Fibroblast of lung (primary cell): ENCODE measurements at regions not wholly inside any gene's neighbourhood (a gene's known extent, or its start where the extent isn't known, plus 50 kb on each side); places are given as distances from the start of the nearest gene placed in this dataset.
"Not testable (repeated sequence)": the region's sequence is repeated elsewhere in the genome, so short reads cannot be mapped to it uniquely, and the experiment has no call there.

Experiments used
- DNase-seq, 2 donors: peaks; one replicate each; pipeline versions ENCODE4 v3.0.0 to v3.0.0-alpha.2; 2010; ENCODE audit warnings: low read depth in 2 of 2
- H2AFZ ChIP-seq: 2 replicates; pipeline ENCODE4 v1.5.1; 2012; ENCODE audit warnings: low read length, control low read depth, inconsistent platforms
- H3K27ac ChIP-seq: 2 replicates; pipeline ENCODE4 v1.5.1; 2011; ENCODE audit warnings: low read length, control low read depth; ENCODE audit not compliant: insufficient read depth
- H3K27me3 ChIP-seq: 2 replicates; pipeline ENCODE4 v1.5.1; 2011; ENCODE audit warnings: mild to moderate bottlenecking, low read length; ENCODE audit not compliant: control insufficient read depth, insufficient read depth
- H3K36me3 ChIP-seq: 2 replicates; pipeline ENCODE4 v1.5.1; 2011; ENCODE audit warnings: low read length; ENCODE audit not compliant: control insufficient read depth, insufficient read depth
- H3K4me1 ChIP-seq: 2 replicates; pipeline ENCODE4 v1.5.1; 2011; ENCODE audit warnings: low read length; ENCODE audit not compliant: control insufficient read depth, insufficient read depth; ENCODE audit errors: extremely low read depth
- H3K4me2 ChIP-seq: 2 replicates; pipeline ENCODE4 v1.5.1; 2011; ENCODE audit warnings: low read length, control low read depth; ENCODE audit not compliant: insufficient read depth; ENCODE audit errors: extremely low read depth
- H3K4me3 ChIP-seq, 4 experiments: fragments of 200-600 bp in 1 of 4; sonication (generic) in 1 of 4; replicated peaks in 1 of 4; 2 replicates each; pipeline ENCODE4 v1.5.1; 2011 to 2016; ENCODE audit warnings: low read length in 4 of 4, low read depth in 3 of 4, mild to moderate bottlenecking in 3 of 4, control low read depth in 2 of 4, inconsistent platforms in 1 of 4, mixed read lengths in 1 of 4; ENCODE audit not compliant: insufficient read depth in 1 of 4; ENCODE audit errors: control extremely low read depth in 1 of 4
- H3K79me2 ChIP-seq: 2 replicates; pipeline ENCODE4 v1.5.1; 2012; ENCODE audit warnings: mild to moderate bottlenecking, low read length, inconsistent platforms; ENCODE audit not compliant: control insufficient read depth, insufficient read depth
- H3K9ac ChIP-seq: 2 replicates; pipeline ENCODE4 v1.5.1; 2011; ENCODE audit warnings: mild to moderate bottlenecking, low read length, control low read depth; ENCODE audit not compliant: insufficient read depth
- H3K9me3 ChIP-seq: 2 replicates; pipeline ENCODE4 v1.5.1; 2012; ENCODE audit warnings: low read depth, low read length; ENCODE audit not compliant: control insufficient read depth, insufficient read depth
- H4K20me1 ChIP-seq: 2 replicates; pipeline ENCODE4 v1.5.1; 2011; ENCODE audit warnings: low read length; ENCODE audit not compliant: control insufficient read depth, insufficient read depth; ENCODE audit errors: extremely low read depth
- CTCF ChIP-seq, 2 donors: IDR thresholded peaks in 1 of 2; conservative IDR thresholded peaks in 1 of 2; 1 replicate in 1 of 2; 2 replicates in 1 of 2; pipeline ENCODE4 v1.5.1; 2011 to 2012; ENCODE audit warnings: low read length in 2 of 2, control low read depth in 1 of 2, inconsistent platforms in 1 of 2, low read depth in 1 of 2, mild to moderate bottlenecking in 1 of 2
- EZH2 ChIP-seq: IDR thresholded peaks from 2 replicates; pipeline ENCODE4 v1.5.1; 2012; ENCODE audit warnings: low read length, control low read depth, mild to moderate bottlenecking; ENCODE audit errors: missing control alignments

GRCh38 chr16:88192601-88193000 lies 190.2 kb upstream of the ZNF469 start:
- TF ChIP-seq CTCF (conservative IDR thresholded peaks at IDR 0.05 in 1 of 2, IDR thresholded peaks at IDR 0.05 in 1 of 2; ENCODE audit: low read depth in 1 of 2, low read length in 2 of 2) = no peak
- TF ChIP-seq EZH2 = no peak
- no peaks in the 10 kb centered on the region for H3K4me1 ChIP-seq
- H3K9me3 ChIP-seq = no peaks in the 10 kb centered on the region

GRCh38 chr16:88193706-88194396 lies 188.9 kb upstream of the ZNF469 start:
- H3K4me2 ChIP-seq, H3K36me3 ChIP-seq, H4K20me1 ChIP-seq, H3K9me3 ChIP-seq, H3K9ac ChIP-seq, H3K27ac ChIP-seq, H3K79me2 ChIP-seq, H2AFZ ChIP-seq, H3K4me3 ChIP-seq, H3K27me3 ChIP-seq, H3K4me1 ChIP-seq: not testable (repeated sequence)
- TF ChIP-seq CTCF (conservative IDR thresholded peaks at IDR 0.05 in 1 of 2, IDR thresholded peaks at IDR 0.05 in 1 of 2; ENCODE audit: low read depth in 1 of 2, low read length in 2 of 2) = peak; percentile 28 to 58
- peak; percentile 59 to 77 for DNase-seq

More at GRCh38 chr16:88192601-88193000, 190.2 kb upstream of the ZNF469 start:
- Histone ChIP-seq H3K4me2 (no peak overlapping the region), H3K79me2 (no peaks in the 10 kb centered on the region), H3K27ac (no peak overlapping the region), H2AFZ (no peak overlapping the region), H3K36me3 (no peaks in the 10 kb centered on the region), H4K20me1 (no peaks in the 10 kb centered on the region), H3K27me3 (no peaks in the 10 kb centered on the region), H3K4me3 (no peak overlapping the region), H3K9ac (no peak overlapping the region)
- no peak for DNase-seq

GRCh38 chr16:88194397-88195268 lies 188.1 kb upstream of the ZNF469 start:
- Histone ChIP-seq H3K4me1 (no peaks in the 10 kb centered on the region), H3K4me2 (no peak overlapping the region), H3K27me3 (no peaks in the 10 kb centered on the region), H3K27ac (no peak overlapping the region), H3K4me3 (no peak overlapping the region), H3K9ac (no peak overlapping the region), H3K9me3 (no peaks in the 10 kb centered on the region), H3K79me2 (no peaks in the 10 kb centered on the region), H3K36me3 (no peaks in the 10 kb centered on the region), H2AFZ (no peak overlapping the region), H4K20me1 (no peaks in the 10 kb centered on the region)
- no peak for TF ChIP-seq EZH2
- no peak for TF ChIP-seq CTCF (conservative IDR thresholded peaks at IDR 0.05 in 1 of 2, IDR thresholded peaks at IDR 0.05 in 1 of 2; ENCODE audit: low read depth in 1 of 2, low read length in 2 of 2)
- DNase-seq = peak; percentile 5 to 87
